ENCODE measurements at regions not wholly inside any gene's neighbourhood (a gene's known extent, or its start where the extent isn't known, plus 50 kb on each side); places are given as distances from the start of the nearest gene placed in this dataset.

GRCh38 chr3:105118905-105119304, 247.8 kb upstream of the ALCAM start:
- Histone ChIP-seq H3T11ph (ENCODE audit: low read length) (no peak overlapping the region), H3K56ac (ENCODE audit: insufficient read length, low read depth, low read length) (no peak overlapping the region), H3K79me1 (ENCODE audit: insufficient read depth, low read depth, low read length, poor library complexity, severe bottlenecking) (no peaks in the 10 kb centered on the region), H3K14ac (ENCODE audit: insufficient read depth, low read length) (no peak overlapping the region), H4K20me1 (ENCODE audit: control insufficient read depth, insufficient read depth, insufficient read length) (no peaks in the 10 kb centered on the region), H2BK5ac (ENCODE audit: insufficient read length, low read length) (no peak overlapping the region), H2BK120ac (ENCODE audit: low read depth, low read length, poor library complexity, severe bottlenecking) (no peak overlapping the region), H2BK20ac (ENCODE audit: low read depth, low read length, poor library complexity, severe bottlenecking) (no peak overlapping the region), H4K91ac (ENCODE audit: insufficient read length, low read depth, low read length) (no peak overlapping the region), H3K4me1 (ENCODE audit: insufficient read depth, low read length) (no peaks in the 10 kb centered on the region), H3K9me3 (ENCODE audit: control insufficient read depth, low read depth, low read length) (no peaks in the 10 kb centered on the region), H3K4me2 (ENCODE audit: insufficient read depth, insufficient read length, low read length) (no peak overlapping the region), H2AK5ac (ENCODE audit: insufficient read length, low read length) (no peak overlapping the region), H3K4ac (ENCODE audit: low read depth, low read length) (no peak overlapping the region), H2AFZ (ENCODE audit: low read length) (no peak overlapping the region), H2BK12ac (ENCODE audit: insufficient read length, low read depth, low read length) (no peak overlapping the region), H3K27ac (ENCODE audit: insufficient read length, low read depth, low read length) (no peak overlapping the region), H3K18ac (ENCODE audit: insufficient read length, low read depth, low read length) (no peak overlapping the region), H3K9ac (ENCODE audit: extremely low read depth, insufficient read length, low read length) (no peak overlapping the region), H4K5ac (ENCODE audit: insufficient read length, low read depth, low read length) (no peak overlapping the region), H3K23ac (ENCODE audit: insufficient read length, low read depth, low read length) (no peak overlapping the region), H3K27me3 (ENCODE audit: insufficient read depth, low read length) (no peaks in the 10 kb centered on the region), H2BK15ac (ENCODE audit: low read depth, low read length) (no peak overlapping the region), H4K8ac (replicated peaks; ENCODE audit: insufficient read length, low read depth, low read length) (no peak overlapping the region), H3K79me2 (ENCODE audit: insufficient read depth, low read length) (no peaks in the 10 kb centered on the region), H3K23me2 (ENCODE audit: insufficient read length, low read depth, low read length, poor library complexity, severe bottlenecking) (no peaks in the 10 kb centered on the region)
- H3K36me3 Mint-ChIP-seq (ENCODE audit: insufficient read depth in 1 of 3, low read depth in 3 of 3), result peaks cover 3 to 5% (median 4%) of the 10 kb centered on the region in 3 experiments; a peak in 4 of 7 replicates
- H3K4me3 Mint-ChIP-seq, result no peak overlapping the region
- H3K27me3 Mint-ChIP-seq (ENCODE audit: low read depth), result no peaks in the 10 kb centered on the region
- no peak overlapping the region for H3K27ac Mint-ChIP-seq
- H3K4me1 Mint-ChIP-seq, result 0 out of 4 replicates have a peak, but pooled peaks cover 0 to 3% of the 10 kb centered on the region in 2 experiments
- peaks cover 3 to 5% of the 10 kb centered on the region in 2 experiments; a peak in 4 of 5 replicates for H3K9me3 Mint-ChIP-seq
- whole genome bisulfite sequencing (ENCODE audit: extremely low coverage, insufficient read length, low lambda C conversion rate), result no CpG with 5 or more reads among the region's 3 CpGs
- no peak for DNase-seq
- no peak for TF ChIP-seq CTCF (conservative IDR thresholded peaks at IDR 0.05)
